ENCODE measurements at regions not wholly inside any gene's neighbourhood (a gene's known extent, or its start where the extent isn't known, plus 50 kb on each side); places are given as distances from the start of the nearest gene placed in this dataset.

GRCh38 chr4:134070174-134070573 lies 131.4 kb downstream of the PABPC4L start:
- TF ChIP-seq POLR2A (IDR thresholded peaks at IDR 0.05; ENCODE audit: low read depth, low read length), result no peak
- no peak for TF ChIP-seq CTCF (IDR thresholded peaks at IDR 0.05; ENCODE audit: extremely low read depth in 1 of 2, insufficient read depth in 1 of 2, low read depth in 1 of 2, low read length in 2 of 2)
- TF ChIP-seq FOS (IDR thresholded peaks at IDR 0.05; ENCODE audit: borderline replicate concordance, insufficient read depth, low read length), result no peak
- no peak for TF ChIP-seq EZH2 (IDR thresholded peaks at IDR 0.05; ENCODE audit: borderline replicate concordance, low read depth, low read length, severe bottlenecking)
- no peak for TF ChIP-seq JUN (IDR thresholded peaks at IDR 0.05; ENCODE audit: borderline replicate concordance, insufficient read depth, insufficient read length, low read depth)
- no peak for TF ChIP-seq MAX (IDR thresholded peaks at IDR 0.05; ENCODE audit: insufficient read depth, insufficient read length)
- TF ChIP-seq MYC (IDR thresholded peaks at IDR 0.05; ENCODE audit: low read depth, low read length), result no peak
- TF ChIP-seq POLR2AphosphoS5 (IDR thresholded peaks at IDR 0.05; ENCODE audit: insufficient read depth, low read depth, low read length), result no peak
